CD1c-positive myeloid dendritic cell (primary cell): ENCODE measurements at regions not wholly inside any gene's neighbourhood (a gene's known extent, or its start where the extent isn't known, plus 50 kb on each side); places are given as distances from the start of the nearest gene placed in this dataset.
A peak's percentile ranks its signal among the peaks of the same experiment; 100 is the strongest.
"Not testable (repeated sequence)": the region's sequence is repeated elsewhere in the genome, so short reads cannot be mapped to it uniquely, and the experiment has no call there.

Experiments used
- DNase-seq: peaks from one replicate; pipeline ENCODE4 v3.0.0-alpha.2; 2016; ENCODE audit errors: extremely low spot score

- no peak for DNase-seq
Measured at GRCh38 chr17:71428897-71429296, 691.9 kb upstream of the SOX9 start.

- no peak for DNase-seq
Measured at GRCh38 chr17:71430281-71430680, 690.5 kb upstream of the SOX9 start.

- no peak for DNase-seq
Measured at GRCh38 chr17:71431146-71431545, 689.7 kb upstream of the SOX9 start.

- no peak for DNase-seq
Measured at GRCh38 chr17:71432378-71433315, 688.2 kb upstream of the SOX9 start.

- no peak for DNase-seq
Measured at GRCh38 chr17:71434716-71435115, 686.1 kb upstream of the SOX9 start.

DNA sequence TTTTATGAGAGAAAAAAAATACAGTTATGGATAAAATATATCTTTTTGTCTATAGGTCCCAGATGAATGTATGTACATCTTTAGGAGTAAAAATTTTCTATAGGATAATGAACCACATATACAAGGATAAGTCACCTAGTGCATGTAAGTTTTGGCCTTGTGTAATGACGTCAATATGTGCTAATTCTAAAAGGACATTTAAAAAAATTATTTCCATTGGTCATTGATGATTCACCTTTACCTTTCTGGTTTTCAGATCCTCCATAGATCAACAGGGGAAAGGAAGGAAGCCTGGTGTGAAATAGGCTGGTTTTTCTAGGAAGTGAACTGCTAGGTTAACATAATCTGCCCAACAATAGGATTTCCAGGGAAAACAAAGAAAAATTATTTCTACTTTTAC, 684.3 kb upstream of the SOX9 start:
- DNase-seq = no peak

DNA sequence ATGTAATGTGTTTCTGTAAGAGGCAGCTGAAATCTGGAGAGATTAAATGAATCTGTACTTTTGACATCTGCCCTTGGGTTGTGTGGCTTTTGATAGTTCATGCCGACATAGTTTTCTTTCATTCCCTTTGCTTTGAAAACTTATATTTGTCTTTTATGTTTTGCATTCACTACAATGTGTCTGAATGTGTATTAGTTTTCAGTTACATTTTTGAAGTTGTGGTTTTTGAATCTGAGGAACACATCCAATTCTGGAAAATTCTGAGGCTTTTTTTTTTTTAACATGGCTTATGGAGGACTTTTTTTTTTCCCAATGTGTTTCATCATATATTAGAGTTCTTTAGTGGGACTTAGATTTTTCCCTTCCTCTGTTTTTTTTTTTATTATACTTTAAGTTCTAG, 683.7 kb upstream of the SOX9 start:
- DNase-seq = no peak

- no peak for DNase-seq
Measured at GRCh38 chr17:71438631-71439146, 682.1 kb upstream of the SOX9 start.

GRCh38 chr17:71440513-71440912, 680.3 kb upstream of the SOX9 start:
- no peak for DNase-seq

GRCh38 chr17:71441098-71441497, 679.7 kb upstream of the SOX9 start:
- DNase-seq = no peak

DNA sequence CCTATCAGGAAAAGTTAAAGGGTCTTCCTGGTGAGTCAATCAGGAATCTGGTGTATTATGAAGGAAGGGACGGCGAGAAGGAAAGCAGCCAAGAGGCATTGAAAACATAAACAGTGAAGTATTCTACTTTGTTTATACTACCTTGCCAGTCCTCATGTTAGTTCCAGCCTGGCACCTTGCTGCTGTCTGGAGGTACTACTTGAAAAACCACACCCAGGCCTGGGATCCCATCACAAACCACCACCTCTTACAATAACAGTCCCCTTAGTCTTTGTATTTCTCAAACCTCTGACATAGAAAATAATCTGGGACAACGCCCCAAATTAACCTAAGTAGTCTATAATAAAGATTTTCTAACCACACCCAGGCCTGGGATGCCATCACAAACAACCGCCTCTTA, 676.7 kb upstream of the SOX9 start:
- no peak for DNase-seq

- no peak for DNase-seq
Measured at GRCh38 chr17:71446645-71447437, 674.0 kb upstream of the SOX9 start.

GRCh38 chr17:71447644-71448043, 673.2 kb upstream of the SOX9 start:
- DNase-seq = no peak

- not testable (repeated sequence) for DNase-seq
Measured at GRCh38 chr17:71450657-71451056, 670.2 kb upstream of the SOX9 start.

DNA sequence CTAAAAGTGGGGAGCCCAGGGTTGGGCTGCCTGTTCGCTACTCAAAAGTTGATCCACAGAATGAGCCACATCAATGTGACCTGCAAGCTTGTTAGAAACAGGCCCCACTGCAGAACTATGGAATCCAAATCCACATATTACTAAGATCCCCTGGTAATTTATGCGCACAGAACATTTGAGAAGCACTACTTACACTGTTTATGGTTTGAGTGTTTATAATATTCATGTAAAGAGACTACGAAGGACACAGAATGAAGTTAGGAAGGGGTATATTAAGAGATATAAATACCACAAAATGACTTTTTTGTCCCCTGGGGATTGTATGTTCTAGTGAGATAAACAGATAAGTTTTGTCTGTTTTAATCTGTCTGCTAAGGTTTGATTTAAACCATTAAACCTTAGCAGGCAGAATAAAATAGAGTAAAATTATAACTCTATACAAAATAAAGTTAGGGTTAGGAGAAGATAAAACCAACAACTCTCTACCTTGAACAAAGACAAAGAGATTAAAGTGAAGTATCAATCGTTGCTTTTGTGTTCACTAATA, 666.9 kb upstream of the SOX9 start:
- DNase-seq = no peak

DNA sequence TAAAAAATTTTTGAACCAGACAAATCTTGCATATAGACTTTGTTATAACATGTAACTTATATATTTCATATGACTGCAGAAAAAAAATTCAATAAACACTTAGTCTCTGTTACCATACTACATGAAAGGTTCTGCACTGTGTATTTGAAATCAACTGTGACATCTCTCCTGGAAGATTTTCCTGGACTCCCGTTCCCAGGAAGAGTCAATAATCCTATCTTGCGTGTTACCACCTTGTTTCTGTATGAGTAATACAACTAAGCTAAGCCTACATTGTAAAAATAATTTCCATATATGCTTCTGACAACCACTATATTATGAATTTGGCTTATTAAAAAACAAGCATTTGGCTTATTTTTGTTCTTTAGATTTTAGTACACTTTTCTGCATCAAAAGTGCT, 665.6 kb upstream of the SOX9 start:
- DNase-seq = no peak

GRCh38 chr17:71458322-71458721, 662.5 kb upstream of the SOX9 start:
- DNase-seq = no peak

GRCh38 chr17:71460943-71461342, 659.9 kb upstream of the SOX9 start:
- peak; percentile 13 for DNase-seq

DNA sequence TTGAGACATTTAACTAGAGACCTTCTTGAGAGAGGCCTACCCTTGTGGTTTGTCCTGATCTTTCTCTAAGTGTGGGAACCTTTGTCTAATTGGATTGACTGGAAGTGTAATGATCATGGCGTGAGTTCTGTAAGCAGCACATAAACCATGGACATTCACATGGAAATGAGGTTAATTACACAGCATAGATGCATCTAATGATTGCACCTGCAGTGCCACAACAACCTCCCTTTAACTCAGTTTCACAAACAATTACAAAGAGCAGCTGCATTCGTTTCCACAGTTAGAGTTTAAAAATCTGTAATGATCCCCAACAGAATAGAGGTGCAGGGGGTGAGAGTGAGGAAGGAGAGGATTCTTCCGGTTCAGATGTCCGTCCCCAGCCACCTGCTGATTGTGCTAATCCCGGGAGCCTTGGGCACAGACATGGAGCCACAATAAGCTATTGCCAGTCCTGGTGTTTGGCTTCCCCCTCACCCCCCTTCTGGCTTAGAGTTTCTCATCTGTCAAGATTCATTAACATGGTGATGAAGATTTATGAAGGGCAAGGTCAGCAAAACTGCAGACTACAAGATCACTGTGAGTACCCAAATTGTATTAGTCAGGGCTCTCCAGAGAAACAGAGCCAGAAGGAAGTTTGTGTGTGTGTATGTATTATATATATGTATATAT, 659.2 kb upstream of the SOX9 start:
- DNase-seq = no peak

- no peak for DNase-seq
Measured at GRCh38 chr17:71464241-71464640, 656.6 kb upstream of the SOX9 start.

- no peak for DNase-seq
Measured at GRCh38 chr17:71464751-71465150, 656.1 kb upstream of the SOX9 start.

DNA sequence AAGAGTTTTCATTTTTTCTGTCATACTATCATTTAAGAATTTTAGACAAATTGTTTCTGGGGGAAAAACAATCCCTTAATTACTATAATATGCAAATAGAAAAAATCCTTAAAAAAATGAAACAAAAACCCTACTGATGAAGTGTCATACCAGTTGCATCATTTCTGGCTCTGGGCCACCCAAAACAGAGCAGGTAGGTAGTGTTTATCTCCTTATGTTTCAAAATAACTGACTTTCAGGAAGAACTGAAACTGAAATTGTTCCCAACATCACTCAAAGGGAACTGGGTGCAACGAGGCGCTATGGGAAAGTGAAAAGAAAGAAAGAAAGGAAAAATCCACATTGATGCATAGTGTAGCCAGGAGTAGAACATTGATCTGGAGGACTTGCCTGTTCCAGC, 653.1 kb upstream of the SOX9 start:
- no peak for DNase-seq
